ENCODE measurements at regions not wholly inside any gene's neighbourhood (a gene's known extent, or its start where the extent isn't known, plus 50 kb on each side); places are given as distances from the start of the nearest gene placed in this dataset.

DNA sequence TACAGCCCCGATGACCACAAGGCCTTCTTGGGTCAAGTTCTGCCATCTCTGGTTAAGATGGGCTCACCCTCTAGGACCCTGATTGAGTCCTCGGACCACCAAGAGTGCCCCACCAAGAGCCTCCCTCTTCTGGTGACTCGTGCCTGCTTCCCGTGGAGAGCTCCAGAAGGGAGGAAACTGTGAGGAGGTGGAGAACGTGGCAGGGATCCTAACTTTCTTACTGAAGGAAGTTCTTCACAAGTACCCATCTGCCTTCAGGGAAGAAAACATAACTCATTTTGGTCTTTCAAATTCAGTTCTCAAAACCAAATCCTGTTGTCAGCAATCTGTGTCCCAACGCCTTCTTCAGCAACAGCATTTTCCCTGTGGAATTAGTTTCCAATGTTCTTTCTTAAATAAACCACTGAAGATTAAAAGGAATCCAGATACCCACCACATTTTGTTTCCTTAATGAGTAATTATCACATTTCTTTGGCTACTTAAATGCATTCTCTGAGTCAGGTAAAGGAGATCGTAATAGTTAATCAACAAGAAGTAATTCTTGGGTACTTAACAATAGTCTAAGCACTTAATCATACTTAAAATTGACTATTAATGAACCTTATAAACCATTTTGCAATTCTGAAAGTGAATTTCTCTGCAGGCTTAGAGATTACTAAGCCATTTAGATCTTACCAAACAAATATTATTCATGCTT lies 185.8 kb upstream of the SGK1 start:
- no peaks in the 10 kb centered on the region for H3K9me3 ChIP-seq (ENCODE audit: insufficient read depth in 2 of 2, low read depth in 1 of 2, low read length in 1 of 2)
- WGBS, 2 experiments (ENCODE audit: extremely low coverage in 1 of 2, insufficient coverage in 1 of 2, insufficient read length in 1 of 2, insufficient replicate concordance in 2 of 2, low coverage in 1 of 2, low lambda C conversion rate in 2 of 2, missing lambda C conversion rate in 1 of 2): 88% methylated on average over 7 of the region's 7 CpGs; no CpG with 5 or more reads in 1 of the 2 experiments
- no peak overlapping the region for H4K8ac ChIP-seq (ENCODE audit: extremely low read depth, insufficient read depth, low read length)
- no peaks in the 10 kb centered on the region for H3K79me2 ChIP-seq (ENCODE audit: control insufficient read depth in 1 of 2, insufficient read depth in 2 of 2, low read length in 2 of 2)
- H2AFZ ChIP-seq (ENCODE audit: low read length): no peak overlapping the region
- no peak overlapping the region for H3K23ac ChIP-seq (ENCODE audit: insufficient read length)
- H2AK5ac ChIP-seq (ENCODE audit: low read depth, low read length): no peak overlapping the region
- ChIA-PET POLR2A (ENCODE audit: partially characterized antibody) (no interaction called here), CTCF (ENCODE audit: partially characterized antibody) (interaction anchor here (1.3 kb wide), 1 partner anchor 11 kb away, joined by 7 read pairs; no protein-coding TSS in a partner anchor)
- H4K5ac ChIP-seq (ENCODE audit: insufficient read length, low read depth, low read length): no peak overlapping the region
- no peak overlapping the region for H2BK12ac ChIP-seq (ENCODE audit: low read depth, low read length)
- FAIRE-seq: no peak
- H3K4me3 ChIP-seq (ENCODE audit: extremely low read depth in 1 of 4, insufficient read depth in 2 of 4, low read depth in 3 of 4, low read length in 4 of 4): no peak overlapping the region
- no peak overlapping the region for H2BK15ac ChIP-seq (ENCODE audit: low read length)
- H4K91ac ChIP-seq (replicated peaks; ENCODE audit: insufficient read length, low read length): no peak overlapping the region
- H3K4ac ChIP-seq (replicated peaks; ENCODE audit: insufficient read length, low read depth, low read length): no peak overlapping the region
- H3K36me3 ChIP-seq (ENCODE audit: control insufficient read depth in 2 of 4, insufficient read depth in 4 of 4, low read length in 3 of 4): no peaks in the 10 kb centered on the region
- no peaks in the 10 kb centered on the region for H3K23me2 ChIP-seq (ENCODE audit: low read depth, low read length)
- H3K56ac ChIP-seq (replicated peaks; ENCODE audit: insufficient read length, low read depth, low read length): no peak overlapping the region
- H2BK20ac ChIP-seq (ENCODE audit: low read length): no peak overlapping the region
- no peak for TF ChIP-seq NANOG (IDR thresholded peaks at IDR 0.05; ENCODE audit: insufficient read depth, low read depth, low read length, poor library complexity, severe bottlenecking)
- no peak overlapping the region for H3K27ac ChIP-seq (ENCODE audit: low read depth, low read length)
- H2BK5ac ChIP-seq (ENCODE audit: low read depth, low read length): no peak overlapping the region
- H3K14ac ChIP-seq (ENCODE audit: insufficient read length): no peak overlapping the region
- H3K9ac ChIP-seq (replicated peaks in 1 of 4; ENCODE audit: extremely low read depth in 1 of 4, low read depth in 3 of 4, low read length in 3 of 4): peak overlapping the region in 1 of 4 experiments; percentile 49; a peak in 1 of 7 replicates
- no peak overlapping the region for H3K18ac ChIP-seq (ENCODE audit: extremely low read depth, low read length)
- H2BK120ac ChIP-seq (replicated peaks; ENCODE audit: low read depth, low read length): no peak overlapping the region
- no peaks in the 10 kb centered on the region for H3K4me1 ChIP-seq (replicated peaks in 1 of 4; ENCODE audit: control insufficient read depth in 3 of 4, insufficient read depth in 4 of 4, low read length in 3 of 4)
- H3K79me1 ChIP-seq (ENCODE audit: low read depth, low read length): no peaks in the 10 kb centered on the region
- H4K20me1 ChIP-seq (replicated peaks in 1 of 2; ENCODE audit: control insufficient read depth in 1 of 2, insufficient read depth in 2 of 2, low read length in 2 of 2): no peaks in the 10 kb centered on the region
- H3K27me3 ChIP-seq (replicated peaks in 1 of 4; ENCODE audit: control insufficient read depth in 3 of 4, extremely low read depth in 1 of 4, insufficient read depth in 3 of 4, low read length in 3 of 4): no peaks in the 10 kb centered on the region
- no peak overlapping the region for H3K4me2 ChIP-seq (ENCODE audit: insufficient read depth in 1 of 2, low read depth in 2 of 2, low read length in 2 of 2)
- no peak for DNase-seq (ENCODE audit: low read depth in 1 of 2, low spot score in 2 of 2)
